ENCODE measurements at regions not wholly inside any gene's neighbourhood (a gene's known extent, or its start where the extent isn't known, plus 50 kb on each side); places are given as distances from the start of the nearest gene placed in this dataset.

DNA sequence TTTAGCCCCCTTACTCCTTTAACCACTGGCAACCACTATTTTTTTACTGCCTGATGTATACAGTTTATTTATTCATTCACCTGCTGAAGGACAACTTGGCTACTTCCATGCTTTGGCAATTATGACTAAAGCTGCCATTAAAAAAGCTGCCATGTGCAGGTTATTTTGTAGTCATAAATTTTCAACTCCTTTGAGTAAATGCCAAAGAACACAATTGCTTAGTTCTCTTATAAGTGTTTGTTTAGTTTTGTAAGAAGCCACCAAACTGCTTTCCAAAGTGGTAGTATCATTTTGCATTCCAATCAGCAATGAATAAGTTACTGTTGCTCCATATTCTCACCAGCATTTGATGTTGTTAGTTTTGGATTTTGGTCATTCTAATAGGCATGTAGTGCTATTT, 1831.8 kb downstream of the PCDH7 start:
- TF ChIP-seq, protein P1, sequence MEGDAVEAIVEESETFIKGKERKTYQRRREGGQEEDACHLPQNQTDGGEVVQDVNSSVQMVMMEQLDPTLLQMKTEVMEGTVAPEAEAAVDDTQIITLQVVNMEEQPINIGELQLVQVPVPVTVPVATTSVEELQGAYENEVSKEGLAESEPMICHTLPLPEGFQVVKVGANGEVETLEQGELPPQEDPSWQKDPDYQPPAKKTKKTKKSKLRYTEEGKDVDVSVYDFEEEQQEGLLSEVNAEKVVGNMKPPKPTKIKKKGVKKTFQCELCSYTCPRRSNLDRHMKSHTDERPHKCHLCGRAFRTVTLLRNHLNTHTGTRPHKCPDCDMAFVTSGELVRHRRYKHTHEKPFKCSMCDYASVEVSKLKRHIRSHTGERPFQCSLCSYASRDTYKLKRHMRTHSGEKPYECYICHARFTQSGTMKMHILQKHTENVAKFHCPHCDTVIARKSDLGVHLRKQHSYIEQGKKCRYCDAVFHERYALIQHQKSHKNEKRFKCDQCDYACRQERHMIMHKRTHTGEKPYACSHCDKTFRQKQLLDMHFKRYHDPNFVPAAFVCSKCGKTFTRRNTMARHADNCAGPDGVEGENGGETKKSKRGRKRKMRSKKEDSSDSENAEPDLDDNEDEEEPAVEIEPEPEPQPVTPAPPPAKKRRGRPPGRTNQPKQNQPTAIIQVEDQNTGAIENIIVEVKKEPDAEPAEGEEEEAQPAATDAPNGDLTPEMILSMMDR (IDR thresholded peaks at IDR 0.05) = no peak
- TF ChIP-seq POLR2A (IDR thresholded peaks at IDR 0.05) = no peak
